HG03039 (cell line): ENCODE measurements at regions not wholly inside any gene's neighbourhood (a gene's known extent, or its start where the extent isn't known, plus 50 kb on each side); places are given as distances from the start of the nearest gene placed in this dataset.
"Not testable (repeated sequence)": the region's sequence is repeated elsewhere in the genome, so short reads cannot be mapped to it uniquely, and the experiment has no call there.

ENCODE experiments used
- ATAC-seq: cut with Tn5 transposase; IDR thresholded peaks from one replicate; pipeline ENCODE4 v1.9.1; 2021; ENCODE audit warnings: mild to moderate bottlenecking, moderate library complexity; ENCODE audit not compliant: unreplicated experiment

DNA sequence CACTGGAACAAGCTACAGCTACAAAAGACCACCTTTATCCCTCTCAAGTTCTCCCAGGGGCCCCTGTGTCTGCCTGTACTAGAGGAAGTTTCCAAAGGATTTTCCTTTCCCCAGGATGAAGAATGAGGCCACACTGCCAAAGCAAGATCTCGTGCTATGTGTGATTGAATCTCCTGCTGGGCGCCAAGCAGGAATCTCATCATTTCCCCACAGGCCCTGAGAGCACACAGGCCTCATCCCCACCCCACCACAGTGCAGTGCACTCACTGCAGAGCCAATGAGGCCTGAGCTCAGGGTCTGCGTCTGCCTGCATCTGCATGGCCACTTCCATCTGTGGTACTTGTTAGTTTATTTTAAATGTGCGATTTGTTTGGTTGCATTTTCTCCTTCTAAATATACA, 387.4 kb upstream of the ASIC2 start:
- no peak for ATAC-seq

DNA sequence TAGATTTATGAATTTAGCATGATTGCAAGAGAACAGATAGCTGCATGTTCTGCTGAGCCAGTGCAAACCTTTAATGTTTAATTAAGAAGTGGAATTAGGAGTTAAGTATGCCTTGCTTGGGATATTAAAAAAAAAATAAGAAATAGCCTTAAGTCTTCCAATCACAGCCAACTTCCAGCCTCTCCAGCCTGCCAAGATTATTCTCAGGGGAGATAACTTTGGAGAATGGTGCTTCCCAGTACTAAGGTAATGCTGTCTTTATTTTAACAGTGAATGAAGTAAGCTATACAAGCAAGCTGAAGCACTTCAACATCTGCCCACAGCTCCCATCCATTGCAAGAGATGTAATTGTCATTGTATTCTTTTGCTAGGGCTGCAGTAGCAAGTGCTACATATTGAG, 389.5 kb upstream of the ASIC2 start:
- ATAC-seq = no peak

DNA sequence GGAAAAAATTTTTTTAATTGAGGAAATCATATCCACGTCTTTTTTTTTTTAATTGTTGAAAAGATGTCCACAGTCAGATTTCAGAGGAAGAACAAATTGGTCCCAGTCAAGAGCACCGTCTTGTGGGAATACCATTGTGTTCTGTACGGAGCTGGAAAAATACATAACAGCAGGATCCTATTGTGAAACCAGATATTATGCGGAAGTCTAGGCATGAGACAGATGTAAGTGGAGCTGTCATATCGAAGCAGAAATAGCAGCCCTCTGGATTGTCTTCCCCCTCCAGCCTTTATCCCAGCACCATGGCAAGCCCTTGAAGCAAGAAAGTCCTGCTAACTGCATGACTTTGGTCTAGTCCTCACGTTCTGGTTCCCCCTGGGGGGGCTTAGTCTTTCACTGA, 391.6 kb upstream of the ASIC2 start:
- ATAC-seq = no peak

DNA sequence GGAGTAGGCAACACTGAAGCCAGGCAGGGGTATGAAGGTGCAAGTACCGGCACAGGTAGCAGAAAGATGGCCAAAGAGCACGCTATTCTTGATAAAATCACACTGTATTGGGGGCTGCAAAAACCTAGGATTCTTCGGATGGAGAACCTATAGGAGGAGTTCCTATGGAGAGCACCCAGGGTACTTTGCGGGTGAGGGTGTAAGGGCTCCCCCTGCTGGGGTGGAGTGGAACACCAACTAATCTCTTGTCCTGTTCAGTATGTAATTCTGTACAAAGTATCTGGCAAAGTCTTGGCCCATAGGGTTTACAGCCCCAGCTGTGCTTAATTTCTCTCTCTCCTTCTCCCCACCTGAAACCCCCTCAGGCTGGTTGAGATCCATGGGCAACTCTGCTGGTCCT, 393.1 kb upstream of the ASIC2 start:
- ATAC-seq = no peak

DNA sequence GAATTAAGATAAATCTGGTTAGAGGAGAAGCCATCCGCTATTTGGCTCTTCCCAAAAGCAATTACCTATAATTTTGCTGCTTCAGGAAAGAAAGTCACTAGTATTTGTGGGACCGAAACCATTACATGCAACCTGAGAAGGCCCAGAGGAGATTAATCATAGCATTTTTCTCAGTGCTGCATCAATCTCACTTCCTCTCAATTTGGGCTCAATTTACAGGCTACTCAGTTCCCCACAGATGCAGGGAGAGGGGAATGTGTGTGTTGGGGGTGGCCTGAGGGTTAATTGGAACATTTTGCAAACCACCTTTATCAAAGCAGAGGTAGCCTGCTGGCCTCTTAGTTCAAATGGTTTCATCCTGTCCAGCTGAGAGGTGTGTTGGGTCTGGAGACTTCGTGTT, 394.7 kb upstream of the ASIC2 start:
- no peak for ATAC-seq

DNA sequence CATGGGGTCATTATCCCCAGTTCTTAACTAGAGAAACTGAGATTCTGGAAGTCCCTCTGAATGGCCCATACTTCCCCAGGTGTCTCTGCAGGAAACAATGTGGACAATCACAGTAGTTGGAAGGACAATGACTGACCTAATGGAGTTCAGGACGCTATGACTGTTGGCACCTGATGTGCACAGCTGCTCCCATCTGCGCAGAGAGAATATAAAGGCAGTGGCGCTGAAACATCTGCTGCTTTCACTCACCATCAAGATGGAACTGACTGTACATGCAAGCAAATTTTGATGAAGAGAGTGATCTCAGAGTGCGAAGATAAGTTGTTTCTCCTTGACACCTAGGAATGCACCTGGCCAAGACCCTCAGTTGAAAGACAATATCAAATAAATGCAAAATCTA, 395.7 kb upstream of the ASIC2 start:
- ATAC-seq = no peak

DNA sequence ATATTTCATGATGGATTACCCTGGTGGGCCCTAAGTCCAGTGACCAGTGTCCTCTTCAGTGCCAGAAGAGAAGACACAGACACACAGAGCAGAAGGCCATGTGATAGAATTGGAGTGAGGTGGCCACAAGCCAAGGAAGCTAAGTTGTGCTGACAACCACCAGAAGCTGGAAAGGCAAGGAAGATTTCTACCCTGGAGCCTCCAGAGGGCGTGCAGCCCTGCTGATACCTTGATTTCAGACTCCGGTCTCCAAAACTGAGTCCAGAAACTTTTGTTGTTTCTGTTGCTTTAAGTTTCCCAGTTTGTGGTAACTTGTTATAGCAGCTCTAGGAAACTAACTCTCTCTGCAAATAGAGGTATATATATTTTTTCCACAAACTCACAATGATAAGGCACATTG, 396.6 kb upstream of the ASIC2 start:
- ATAC-seq = no peak

DNA sequence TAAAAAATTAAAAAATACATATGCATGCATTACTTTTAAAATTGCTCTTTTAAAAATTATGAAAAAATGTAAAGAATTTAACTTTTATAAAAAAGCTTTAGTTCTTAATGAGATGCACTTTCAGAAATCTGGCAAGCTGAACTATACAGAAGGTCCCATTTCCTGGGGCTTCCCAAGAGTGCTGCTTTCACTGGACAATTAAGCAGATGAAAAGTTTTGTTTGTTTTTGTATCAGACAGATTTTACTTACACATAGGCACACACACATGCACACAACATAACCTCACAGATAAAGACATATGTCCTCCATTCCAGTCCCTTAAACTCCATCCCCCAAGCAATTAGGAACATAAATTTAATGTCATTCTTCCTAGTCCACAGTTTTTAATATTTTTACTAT, 402.3 kb upstream of the ASIC2 start:
- ATAC-seq = no peak

DNA sequence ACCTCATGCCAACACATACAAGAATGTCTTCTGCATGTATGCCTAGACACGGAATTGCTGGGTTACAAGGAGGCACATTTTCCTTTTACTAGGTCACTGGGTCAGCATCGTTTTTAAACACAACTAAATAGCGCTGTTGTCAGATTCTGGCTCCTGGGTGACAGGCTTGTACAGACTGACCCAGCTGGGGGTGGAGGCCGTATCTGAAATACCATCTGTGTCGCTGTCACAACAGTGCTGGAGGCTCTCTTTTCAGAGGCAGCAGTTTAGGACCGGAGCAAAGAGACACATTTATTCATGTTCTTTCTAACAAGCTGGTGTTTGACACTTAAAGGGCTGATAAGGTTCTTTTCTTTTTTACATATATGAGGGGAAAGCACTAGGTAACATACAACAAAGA, 403.0 kb upstream of the ASIC2 start:
- ATAC-seq = no peak

DNA sequence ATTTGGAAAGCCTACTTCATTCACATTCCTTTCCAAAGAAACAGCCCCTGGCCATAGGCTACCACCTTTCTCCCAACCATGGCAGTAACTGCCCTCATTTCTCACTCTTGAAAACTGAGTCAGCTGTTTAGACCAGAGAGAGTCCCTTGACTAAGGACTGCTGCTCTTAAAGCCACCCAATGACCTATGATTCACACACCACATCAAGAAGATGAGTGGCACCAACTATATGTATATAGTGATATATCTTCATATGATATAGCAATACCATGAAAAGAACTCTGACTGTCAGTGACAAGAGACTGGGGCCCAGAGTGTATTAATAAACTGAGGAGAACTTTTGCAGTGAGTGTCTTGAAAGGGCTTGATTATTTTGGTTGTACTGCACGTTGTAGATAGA, 404.5 kb upstream of the ASIC2 start:
- ATAC-seq = no peak

DNA sequence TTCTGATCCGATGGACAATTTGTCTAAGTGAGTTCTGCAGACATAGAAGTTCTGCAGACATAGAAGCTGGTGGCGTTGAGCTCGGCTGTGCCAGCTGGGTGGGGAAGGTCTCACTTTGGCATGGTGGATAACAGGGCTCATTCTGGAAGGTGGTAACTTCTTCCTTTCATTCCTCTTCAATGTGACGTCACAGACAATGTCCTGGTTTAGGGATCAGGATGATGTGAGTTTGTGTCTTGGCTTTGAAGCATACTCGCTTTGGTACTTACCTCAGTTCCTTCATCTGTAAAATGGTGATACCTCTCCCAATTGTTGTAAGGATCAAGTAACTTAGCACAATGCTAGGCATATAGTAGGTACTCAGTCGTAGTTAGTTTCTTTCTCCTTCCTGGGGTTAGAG, 408.8 kb upstream of the ASIC2 start:
- ATAC-seq = no peak

DNA sequence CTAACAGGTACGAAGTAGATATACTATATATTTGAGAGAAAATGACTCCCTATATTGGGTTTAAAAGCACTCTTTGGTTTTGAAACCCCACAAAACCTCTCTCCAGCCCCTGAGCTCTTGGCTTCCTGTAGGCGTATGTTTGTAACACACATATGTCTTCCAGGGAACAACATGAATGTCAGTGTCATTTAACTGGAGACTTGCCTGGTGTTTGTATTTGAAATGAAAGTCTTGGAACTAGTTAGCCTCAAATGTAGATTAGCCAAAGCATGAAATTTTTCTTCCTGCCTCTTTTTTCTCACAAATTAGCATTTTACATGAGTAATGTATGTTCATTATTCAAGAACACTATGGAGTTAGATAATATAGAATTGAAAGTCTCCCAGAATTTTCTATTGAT, 411.8 kb upstream of the ASIC2 start:
- no peak for ATAC-seq

DNA sequence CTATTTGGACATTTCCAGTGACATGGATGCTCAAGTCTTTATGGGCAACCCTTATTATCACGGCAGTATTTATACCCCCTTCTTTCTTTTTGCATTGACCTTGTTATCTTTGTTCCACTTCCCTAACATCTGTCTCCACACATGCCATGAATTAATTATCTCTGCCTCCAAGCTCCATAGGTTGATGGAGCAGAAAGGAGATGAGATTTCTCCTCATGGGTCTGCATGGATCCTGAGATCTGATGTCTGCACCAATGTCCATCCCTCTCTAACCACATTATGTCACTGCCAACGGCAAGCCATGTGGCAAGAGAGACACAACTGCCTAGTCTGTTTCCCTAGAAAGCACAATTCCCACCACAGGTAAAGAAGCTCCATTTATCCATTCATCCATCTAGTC, 416.8 kb upstream of the ASIC2 start:
- no peak for ATAC-seq

DNA sequence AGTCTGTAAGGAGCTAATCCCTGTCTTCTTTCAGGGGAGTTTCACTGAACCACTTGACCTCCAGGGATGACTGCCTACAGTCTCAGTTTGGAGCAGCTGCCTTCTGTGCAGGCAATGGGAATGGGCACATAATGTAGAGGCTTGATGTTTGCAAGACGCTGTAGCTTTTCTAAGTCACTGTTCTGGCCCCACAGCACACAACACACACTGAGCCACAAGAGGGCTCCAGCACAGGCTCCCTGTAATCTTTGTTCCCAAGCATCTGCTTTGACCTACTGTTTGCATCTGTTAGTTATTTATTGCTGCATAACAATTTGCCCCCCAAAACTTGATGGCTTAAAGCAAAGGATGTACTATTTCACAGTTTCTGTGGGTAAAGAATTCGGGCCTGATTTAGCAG, 419.0 kb upstream of the ASIC2 start:
- no peak for ATAC-seq

DNA sequence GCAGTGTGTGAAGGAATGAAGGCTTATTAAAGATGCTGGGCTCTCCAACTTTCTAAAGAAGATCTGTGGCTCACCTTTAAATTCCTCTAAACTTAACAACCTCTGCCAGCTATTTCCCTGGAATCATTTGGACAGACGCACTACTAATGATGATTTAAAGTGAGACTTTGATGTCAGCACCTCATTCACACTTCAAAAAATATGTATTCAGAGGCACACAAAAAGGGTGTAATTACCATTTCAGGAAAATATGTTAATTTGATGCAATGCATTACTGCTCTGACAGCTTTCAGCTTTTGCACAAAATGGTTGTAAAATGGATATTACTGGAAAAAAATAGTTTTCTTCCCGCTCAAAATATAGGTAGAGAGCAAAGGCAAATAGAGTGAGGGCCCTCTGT, 423.9 kb upstream of the ASIC2 start:
- ATAC-seq = no peak

DNA sequence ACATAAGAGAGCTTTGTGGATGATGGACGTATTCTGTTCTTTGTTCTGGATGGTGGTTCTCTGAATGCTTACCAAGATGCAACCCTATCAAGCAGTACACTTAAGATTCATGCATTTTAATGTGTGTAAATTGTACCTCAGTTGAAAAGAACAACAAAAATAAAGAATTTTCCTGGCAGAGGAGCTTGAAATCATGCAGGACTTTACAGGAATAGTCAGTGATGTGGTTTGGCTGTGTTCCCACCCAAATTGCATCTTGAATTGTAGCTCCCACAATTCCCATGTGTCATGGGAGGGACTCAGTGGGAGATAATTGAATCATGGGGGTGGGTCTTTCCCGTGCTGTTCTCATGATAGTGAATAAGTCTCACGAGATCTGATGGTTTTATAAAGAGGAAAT, 430.6 kb upstream of the ASIC2 start:
- not testable (repeated sequence) for ATAC-seq

DNA sequence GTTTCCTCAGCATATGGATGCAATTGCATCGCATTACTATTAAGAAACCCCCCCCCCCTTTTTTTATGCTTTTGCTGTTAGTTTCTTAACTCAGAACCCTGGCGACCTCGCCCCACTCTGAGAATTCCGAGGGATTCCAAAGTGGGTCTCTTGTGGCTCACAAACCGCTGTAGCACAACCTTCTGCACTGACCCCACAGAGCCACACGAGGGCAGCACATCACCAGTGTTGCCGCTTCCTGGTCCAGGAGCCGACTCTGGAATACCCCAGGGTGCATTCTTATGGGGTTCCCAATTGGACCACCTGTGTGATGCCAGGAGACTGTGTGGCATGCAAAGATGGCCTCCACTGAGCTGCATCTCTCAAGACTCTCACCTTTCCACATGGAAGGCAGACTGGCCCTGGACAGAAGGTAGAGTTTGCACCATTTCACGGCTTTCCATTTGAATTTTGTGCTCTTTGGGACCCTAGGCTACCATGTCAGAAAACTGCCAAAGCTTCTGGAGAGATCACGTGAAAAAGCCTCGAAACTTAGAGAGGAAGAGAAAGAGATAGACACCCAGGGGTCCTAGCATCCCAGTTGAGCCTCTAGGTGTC, 432.7 kb upstream of the ASIC2 start:
- no peak for ATAC-seq

DNA sequence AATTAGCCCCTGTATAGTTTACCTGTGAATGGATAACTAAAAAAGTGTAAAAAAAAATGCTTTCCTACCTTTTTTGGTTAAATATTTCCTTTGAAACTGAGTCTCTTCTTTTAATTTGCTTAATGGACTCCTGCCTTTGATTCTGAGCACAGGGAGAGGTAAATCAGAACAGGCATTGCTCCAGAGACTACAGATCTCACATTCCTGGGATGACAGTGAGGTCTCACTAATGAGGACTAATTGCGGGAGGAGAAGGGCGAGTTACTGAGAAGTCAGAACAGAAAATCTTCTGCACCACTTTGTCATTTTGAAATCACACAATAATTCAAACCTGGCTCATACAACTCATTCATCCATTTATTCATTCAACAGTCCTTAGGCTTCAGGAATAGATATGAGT, 437.0 kb upstream of the ASIC2 start:
- ATAC-seq = no peak

DNA sequence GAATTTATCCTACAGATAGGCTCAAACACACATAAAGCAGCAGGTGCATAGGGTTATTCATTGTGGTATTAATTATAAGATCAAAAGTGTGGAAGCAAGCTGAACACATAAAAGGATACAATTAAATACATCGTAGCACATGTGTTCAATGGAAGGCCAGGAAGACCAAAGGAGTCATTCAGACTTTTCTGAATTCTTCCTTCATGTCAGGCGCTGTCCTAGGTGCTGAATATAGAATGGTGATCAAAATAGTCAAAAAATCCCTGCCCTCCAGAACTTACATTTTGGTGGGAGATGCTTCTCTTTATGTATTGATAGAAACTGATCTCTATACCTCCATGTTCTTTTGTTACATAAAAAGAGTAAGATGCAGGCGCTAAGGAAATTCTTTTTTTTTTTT, 439.0 kb upstream of the ASIC2 start:
- no peak for ATAC-seq

DNA sequence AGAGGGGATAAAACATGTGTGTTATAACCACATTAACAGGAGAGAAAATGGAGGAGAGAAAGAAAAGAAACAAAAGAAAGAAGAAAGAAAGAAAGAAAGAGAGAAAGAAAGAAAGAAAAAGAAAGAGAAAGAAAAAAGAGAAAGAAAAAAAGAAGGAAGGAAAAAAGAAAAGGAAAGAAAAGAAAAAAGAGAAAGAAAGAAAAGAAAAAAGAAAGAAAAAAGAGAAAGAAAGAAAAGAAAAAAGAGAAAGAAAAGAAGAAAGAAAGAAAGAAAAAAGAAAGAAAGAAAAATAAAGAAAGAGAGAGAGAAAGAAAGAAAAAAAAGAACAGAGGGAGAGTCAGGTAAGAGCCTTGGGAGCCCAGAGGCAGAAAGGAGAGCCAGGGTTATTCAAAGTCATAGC, 446.6 kb upstream of the ASIC2 start:
- no peak for ATAC-seq

DNA sequence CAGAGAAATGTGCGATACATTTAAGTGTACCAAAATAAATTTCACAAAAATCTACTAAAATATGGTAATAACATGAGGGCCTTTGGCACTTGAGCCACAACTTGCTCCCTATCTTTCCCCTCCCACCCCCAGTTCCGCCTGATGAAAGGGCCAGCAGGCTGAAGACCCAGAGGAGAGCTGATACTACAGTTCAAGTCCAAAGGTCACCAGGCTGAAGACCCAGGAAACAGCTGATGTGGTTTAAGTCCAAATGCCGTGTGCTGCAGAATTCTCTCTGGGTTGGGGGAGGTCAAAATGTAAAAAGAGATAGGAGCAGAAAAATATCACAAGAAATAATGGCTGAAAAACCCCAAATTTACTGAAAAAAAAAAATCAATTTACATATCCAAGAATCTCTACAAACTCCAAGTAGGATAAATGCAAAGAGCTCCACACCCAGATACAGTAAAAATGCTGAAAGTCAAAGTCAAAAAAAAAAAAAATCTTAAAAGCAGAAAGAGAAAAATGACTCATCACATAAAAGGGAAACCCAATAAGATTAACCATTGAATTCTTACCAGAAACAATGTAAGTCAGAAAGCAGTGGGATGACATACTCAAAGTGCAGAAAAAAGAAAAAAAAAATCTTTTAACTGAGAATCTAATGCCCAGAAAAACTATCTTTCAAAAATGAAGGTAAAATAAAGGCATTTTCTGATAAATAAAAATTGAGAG, 452.1 kb upstream of the ASIC2 start:
- no peak for ATAC-seq

DNA sequence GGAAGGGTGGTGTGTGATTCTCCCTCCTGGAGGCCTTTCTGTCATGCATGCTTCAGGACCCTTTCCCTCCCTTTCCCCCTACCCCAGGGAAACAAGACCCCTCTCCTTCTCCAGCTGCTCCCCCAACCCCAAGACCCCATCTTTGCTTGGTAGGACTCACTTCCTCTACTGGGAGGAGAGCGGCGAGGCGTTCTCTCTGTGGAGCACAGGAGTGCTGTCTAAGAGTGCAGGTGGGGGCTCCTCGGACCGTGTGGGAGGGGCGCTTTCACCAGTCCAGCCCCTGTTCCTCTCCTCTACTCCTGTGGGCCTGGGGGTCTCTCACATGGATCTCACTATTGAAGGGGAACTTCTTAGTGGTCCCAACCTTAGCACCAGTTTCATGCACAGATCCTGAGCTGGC, 456.1 kb upstream of the ASIC2 start:
- ATAC-seq = no peak
